Type B pancreatic cell (in vitro differentiated cells): ENCODE measurements at regions not wholly inside any gene's neighbourhood (a gene's known extent, or its start where the extent isn't known, plus 50 kb on each side); places are given as distances from the start of the nearest gene placed in this dataset.

Experiments
- DNase-seq: peaks from one replicate; pipeline ENCODE4 v3.0.0; 2021; ENCODE audit warnings: mixed read lengths; ENCODE audit not compliant: unreplicated experiment; ENCODE audit errors: extremely low spot score
- H3K27ac Mint-ChIP-seq: 2 replicates; pipeline ENCODE4 v1.8.0; 2021; ENCODE audit warnings: mild to moderate bottlenecking, mixed read lengths
- H3K27me3 Mint-ChIP-seq: 2 replicates; pipeline ENCODE4 v1.8.0; 2021; ENCODE audit warnings: mixed read lengths
- H3K36me3 Mint-ChIP-seq: 2 replicates; pipeline ENCODE4 v1.8.0; 2021; ENCODE audit warnings: mixed read lengths
- H3K4me1 Mint-ChIP-seq: one replicate; pipeline ENCODE4 v1.8.0; 2021; ENCODE audit warnings: mixed read lengths; ENCODE audit not compliant: unreplicated experiment
- H3K4me3 Mint-ChIP-seq: 2 replicates; pipeline ENCODE4 v1.8.0; 2021; ENCODE audit warnings: mild to moderate bottlenecking, mixed read lengths
- H3K9me3 Mint-ChIP-seq: 2 replicates; pipeline ENCODE4 v1.8.0; 2021; ENCODE audit warnings: mixed read lengths
- TF ChIP-seq, protein P1 (sequence below): fragments of 200-600 bp; sonication (generic); conservative IDR thresholded peaks from 2 replicates; pipeline ENCODE4 v1.5.0; 2021; ENCODE audit warnings: antibody characterized with exemption, mild to moderate bottlenecking

- TF ChIP-seq, protein P1, sequence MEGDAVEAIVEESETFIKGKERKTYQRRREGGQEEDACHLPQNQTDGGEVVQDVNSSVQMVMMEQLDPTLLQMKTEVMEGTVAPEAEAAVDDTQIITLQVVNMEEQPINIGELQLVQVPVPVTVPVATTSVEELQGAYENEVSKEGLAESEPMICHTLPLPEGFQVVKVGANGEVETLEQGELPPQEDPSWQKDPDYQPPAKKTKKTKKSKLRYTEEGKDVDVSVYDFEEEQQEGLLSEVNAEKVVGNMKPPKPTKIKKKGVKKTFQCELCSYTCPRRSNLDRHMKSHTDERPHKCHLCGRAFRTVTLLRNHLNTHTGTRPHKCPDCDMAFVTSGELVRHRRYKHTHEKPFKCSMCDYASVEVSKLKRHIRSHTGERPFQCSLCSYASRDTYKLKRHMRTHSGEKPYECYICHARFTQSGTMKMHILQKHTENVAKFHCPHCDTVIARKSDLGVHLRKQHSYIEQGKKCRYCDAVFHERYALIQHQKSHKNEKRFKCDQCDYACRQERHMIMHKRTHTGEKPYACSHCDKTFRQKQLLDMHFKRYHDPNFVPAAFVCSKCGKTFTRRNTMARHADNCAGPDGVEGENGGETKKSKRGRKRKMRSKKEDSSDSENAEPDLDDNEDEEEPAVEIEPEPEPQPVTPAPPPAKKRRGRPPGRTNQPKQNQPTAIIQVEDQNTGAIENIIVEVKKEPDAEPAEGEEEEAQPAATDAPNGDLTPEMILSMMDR = no peak
- no peak overlapping the region for H3K4me3 Mint-ChIP-seq
Measured at GRCh38 chr4:116088771-116089170, 975.4 kb upstream of the NDST4 start.

DNA sequence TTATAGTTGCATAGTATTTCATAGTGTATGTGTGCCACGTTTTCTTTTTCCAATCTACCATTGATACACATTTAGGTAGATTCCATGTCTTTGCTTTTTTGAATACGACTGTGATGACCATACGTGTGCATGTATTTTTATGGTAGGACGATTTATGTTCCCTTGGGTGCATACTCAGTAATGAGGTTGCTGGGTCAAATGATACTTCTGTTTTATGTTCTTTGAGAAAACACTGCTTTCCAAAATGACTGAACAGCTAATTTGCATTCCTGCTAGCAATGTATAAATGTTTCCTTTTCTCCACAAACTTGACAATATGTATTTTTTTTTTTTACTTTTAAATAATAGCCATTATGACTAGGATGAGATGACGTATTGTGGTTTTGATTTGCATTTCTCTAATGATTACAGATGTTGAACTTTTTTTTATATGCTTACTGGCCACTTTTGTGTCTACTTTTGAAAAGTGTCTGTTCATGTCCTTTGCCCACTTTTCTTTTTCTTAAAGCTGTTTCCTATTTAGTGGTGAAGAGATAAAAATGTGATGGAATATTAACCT lies 969.5 kb upstream of the NDST4 start:
- Mint-ChIP-seq H3K4me1 (no peaks in the 10 kb centered on the region), H3K27me3 (no peaks in the 10 kb centered on the region), H3K36me3 (no peaks in the 10 kb centered on the region), H3K9me3 (no peaks in the 10 kb centered on the region), H3K4me3 (no peak overlapping the region), H3K27ac (no peak overlapping the region)
- TF ChIP-seq, protein P1 = no peak
- no peak for DNase-seq

More at GRCh38 chr4:116088771-116089170, 975.4 kb upstream of the NDST4 start:
- Mint-ChIP-seq H3K36me3 (no peaks in the 10 kb centered on the region), H3K9me3 (no peaks in the 10 kb centered on the region), H3K4me1 (no peaks in the 10 kb centered on the region), H3K27me3 (no peaks in the 10 kb centered on the region), H3K27ac (no peak overlapping the region)
- DNase-seq = no peak

- no peaks in the 10 kb centered on the region for H3K9me3 Mint-ChIP-seq
- H3K36me3 Mint-ChIP-seq = no peaks in the 10 kb centered on the region
- no peak for DNase-seq
- no peak overlapping the region for H3K4me3 Mint-ChIP-seq
- H3K4me1 Mint-ChIP-seq = no peaks in the 10 kb centered on the region
- no peaks in the 10 kb centered on the region for H3K27me3 Mint-ChIP-seq
- no peak overlapping the region for H3K27ac Mint-ChIP-seq
- TF ChIP-seq, protein P1 = no peak
Measured at GRCh38 chr4:116073051-116073450, 959.6 kb upstream of the NDST4 start.

DNA sequence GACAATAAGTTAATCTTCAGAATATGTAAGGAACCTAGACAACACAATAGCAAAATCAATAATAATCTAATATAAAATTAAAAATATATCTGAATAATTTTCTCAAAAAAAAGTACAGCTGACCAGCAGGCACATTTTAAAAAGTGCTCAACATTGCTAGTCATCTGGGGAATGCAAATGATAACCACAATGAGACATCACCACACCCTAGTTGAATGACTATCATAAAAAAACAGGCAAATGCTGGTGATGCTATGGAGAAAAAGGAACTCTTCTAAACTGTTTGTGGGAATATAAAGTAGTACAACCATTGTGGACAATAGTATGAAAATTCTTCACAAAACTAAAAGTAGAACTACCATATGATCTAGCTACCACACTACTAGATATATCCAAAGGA lies 956.9 kb upstream of the NDST4 start:
- Mint-ChIP-seq H3K4me3 (no peak overlapping the region), H3K4me1 (no peaks in the 10 kb centered on the region), H3K27me3 (no peaks in the 10 kb centered on the region), H3K27ac (no peak overlapping the region), H3K9me3 (peaks cover 6% of the 10 kb centered on the region), H3K36me3 (no peaks in the 10 kb centered on the region)
- no peak for DNase-seq
- TF ChIP-seq, protein P1 = no peak

GRCh38 chr4:116066711-116067245 lies 953.4 kb upstream of the NDST4 start:
- peaks cover 6% of the 10 kb centered on the region for H3K9me3 Mint-ChIP-seq
- TF ChIP-seq, protein P1 = no peak
- H3K4me1 Mint-ChIP-seq = no peaks in the 10 kb centered on the region
- no peak overlapping the region for H3K27ac Mint-ChIP-seq
- no peak for DNase-seq
- H3K4me3 Mint-ChIP-seq = no peak overlapping the region
- no peaks in the 10 kb centered on the region for H3K36me3 Mint-ChIP-seq
- H3K27me3 Mint-ChIP-seq = no peaks in the 10 kb centered on the region
